ENCODE measurements at regions not wholly inside any gene's neighbourhood (a gene's known extent, or its start where the extent isn't known, plus 50 kb on each side); places are given as distances from the start of the nearest gene placed in this dataset.

DNA sequence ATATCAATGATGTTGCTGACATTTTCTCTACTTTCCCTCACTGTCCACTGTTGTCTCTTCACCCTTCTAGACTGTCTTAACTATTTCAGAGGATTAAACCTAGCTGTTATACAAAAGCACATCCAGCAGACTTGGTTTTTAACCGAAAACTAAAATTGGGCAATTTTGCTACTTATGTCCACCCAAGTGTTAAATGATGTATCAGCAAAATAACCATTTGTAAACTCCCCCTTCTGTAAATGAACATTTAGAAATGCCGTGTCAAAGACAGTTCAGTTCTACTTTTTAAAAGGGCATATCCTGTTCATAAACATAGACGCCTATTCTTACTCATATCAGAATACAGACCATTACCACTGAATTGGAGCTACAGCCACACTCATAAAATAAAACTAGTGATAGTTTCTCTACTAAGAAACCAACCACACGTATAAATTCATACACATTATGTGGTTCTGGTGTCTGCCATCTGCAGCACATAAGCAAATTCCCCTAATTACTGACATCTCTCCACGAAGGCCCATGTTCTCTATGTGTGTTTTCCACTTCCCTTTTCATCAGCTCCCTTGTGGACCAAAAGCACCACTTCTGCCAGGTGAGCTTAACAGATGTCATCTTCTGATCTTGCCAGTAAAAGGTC, 1091.8 kb downstream of the PCDH9 start:
- no peaks in the 10 kb centered on the region for H3K9me2 ChIP-seq (replicated peaks; ENCODE audit: low read depth, low read length)
- H3K36me3 ChIP-seq (ENCODE audit: insufficient read depth, low read length) = no peaks in the 10 kb centered on the region
- H3K27me3 ChIP-seq (ENCODE audit: insufficient read depth, low read length, poor library complexity, severe bottlenecking) = no peaks in the 10 kb centered on the region
- no peak overlapping the region for H2AFZ ChIP-seq (ENCODE audit: low read length)
- no peak overlapping the region for H3K9ac ChIP-seq (ENCODE audit: low read depth, low read length, poor library complexity, severe bottlenecking)
- H3K4me1 ChIP-seq (ENCODE audit: insufficient read depth, low read length, poor library complexity, severe bottlenecking) = no peaks in the 10 kb centered on the region
- no peaks in the 10 kb centered on the region for H3K9me3 ChIP-seq (ENCODE audit: insufficient read depth, low read depth, low read length)
- no peak overlapping the region for H3K4me2 ChIP-seq (ENCODE audit: low read depth, low read length, poor library complexity, severe bottlenecking)
- H3K79me2 ChIP-seq (ENCODE audit: insufficient read depth, low read length) = no peaks in the 10 kb centered on the region
- no peak for TF ChIP-seq EZH2phosphoT487 (IDR thresholded peaks at IDR 0.05; ENCODE audit: borderline replicate concordance)
- TF ChIP-seq, protein P1, sequence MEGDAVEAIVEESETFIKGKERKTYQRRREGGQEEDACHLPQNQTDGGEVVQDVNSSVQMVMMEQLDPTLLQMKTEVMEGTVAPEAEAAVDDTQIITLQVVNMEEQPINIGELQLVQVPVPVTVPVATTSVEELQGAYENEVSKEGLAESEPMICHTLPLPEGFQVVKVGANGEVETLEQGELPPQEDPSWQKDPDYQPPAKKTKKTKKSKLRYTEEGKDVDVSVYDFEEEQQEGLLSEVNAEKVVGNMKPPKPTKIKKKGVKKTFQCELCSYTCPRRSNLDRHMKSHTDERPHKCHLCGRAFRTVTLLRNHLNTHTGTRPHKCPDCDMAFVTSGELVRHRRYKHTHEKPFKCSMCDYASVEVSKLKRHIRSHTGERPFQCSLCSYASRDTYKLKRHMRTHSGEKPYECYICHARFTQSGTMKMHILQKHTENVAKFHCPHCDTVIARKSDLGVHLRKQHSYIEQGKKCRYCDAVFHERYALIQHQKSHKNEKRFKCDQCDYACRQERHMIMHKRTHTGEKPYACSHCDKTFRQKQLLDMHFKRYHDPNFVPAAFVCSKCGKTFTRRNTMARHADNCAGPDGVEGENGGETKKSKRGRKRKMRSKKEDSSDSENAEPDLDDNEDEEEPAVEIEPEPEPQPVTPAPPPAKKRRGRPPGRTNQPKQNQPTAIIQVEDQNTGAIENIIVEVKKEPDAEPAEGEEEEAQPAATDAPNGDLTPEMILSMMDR (conservative IDR thresholded peaks at IDR 0.05; ENCODE audit: low read length) = no peak
- no peak overlapping the region for H3K4me3 ChIP-seq (ENCODE audit: low read length, poor library complexity, severe bottlenecking)
- no peaks in the 10 kb centered on the region for H3F3A ChIP-seq (ENCODE audit: low read depth)
- H4K20me1 ChIP-seq (ENCODE audit: insufficient read depth, low read length, poor library complexity, severe bottlenecking) = no peaks in the 10 kb centered on the region

DNA sequence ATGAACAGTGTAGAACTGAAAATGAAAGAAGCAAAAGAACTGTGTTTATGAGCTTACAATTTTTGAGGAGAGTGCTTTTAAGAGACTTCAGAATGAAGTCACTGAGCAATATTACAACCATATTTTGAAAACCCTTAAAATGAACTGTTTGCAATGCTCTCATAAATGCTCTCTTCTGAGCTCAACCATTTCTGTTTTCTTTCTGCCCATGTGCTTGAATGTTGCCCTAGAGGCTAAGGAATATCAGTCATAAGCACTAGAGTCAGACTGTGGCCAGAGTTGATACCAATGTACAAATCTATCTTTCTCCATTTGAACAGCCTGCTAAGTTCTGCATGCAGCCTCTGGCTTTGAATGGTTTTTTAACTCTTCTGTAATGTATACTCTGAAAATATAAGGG, 1092.8 kb downstream of the PCDH9 start:
- Histone ChIP-seq H3K9ac (ENCODE audit: low read depth, low read length, poor library complexity, severe bottlenecking) (no peak overlapping the region), H3K4me3 (ENCODE audit: low read length, poor library complexity, severe bottlenecking) (no peak overlapping the region), H3K79me2 (ENCODE audit: insufficient read depth, low read length) (no peaks in the 10 kb centered on the region), H4K20me1 (ENCODE audit: insufficient read depth, low read length, poor library complexity, severe bottlenecking) (no peaks in the 10 kb centered on the region), H3K4me1 (ENCODE audit: insufficient read depth, low read length, poor library complexity, severe bottlenecking) (no peaks in the 10 kb centered on the region), H3K9me3 (ENCODE audit: insufficient read depth, low read depth, low read length) (no peaks in the 10 kb centered on the region), H3F3A (ENCODE audit: low read depth) (no peaks in the 10 kb centered on the region), H2AFZ (ENCODE audit: low read length) (no peak overlapping the region), H3K9me2 (replicated peaks; ENCODE audit: low read depth, low read length) (no peaks in the 10 kb centered on the region), H3K36me3 (ENCODE audit: insufficient read depth, low read length) (no peaks in the 10 kb centered on the region), H3K27me3 (ENCODE audit: insufficient read depth, low read length, poor library complexity, severe bottlenecking) (no peaks in the 10 kb centered on the region), H3K4me2 (ENCODE audit: low read depth, low read length, poor library complexity, severe bottlenecking) (no peak overlapping the region)
- TF ChIP-seq EZH2phosphoT487 (IDR thresholded peaks at IDR 0.05; ENCODE audit: borderline replicate concordance) = no peak
- TF ChIP-seq, protein P1 (conservative IDR thresholded peaks at IDR 0.05; ENCODE audit: low read length) = no peak

DNA sequence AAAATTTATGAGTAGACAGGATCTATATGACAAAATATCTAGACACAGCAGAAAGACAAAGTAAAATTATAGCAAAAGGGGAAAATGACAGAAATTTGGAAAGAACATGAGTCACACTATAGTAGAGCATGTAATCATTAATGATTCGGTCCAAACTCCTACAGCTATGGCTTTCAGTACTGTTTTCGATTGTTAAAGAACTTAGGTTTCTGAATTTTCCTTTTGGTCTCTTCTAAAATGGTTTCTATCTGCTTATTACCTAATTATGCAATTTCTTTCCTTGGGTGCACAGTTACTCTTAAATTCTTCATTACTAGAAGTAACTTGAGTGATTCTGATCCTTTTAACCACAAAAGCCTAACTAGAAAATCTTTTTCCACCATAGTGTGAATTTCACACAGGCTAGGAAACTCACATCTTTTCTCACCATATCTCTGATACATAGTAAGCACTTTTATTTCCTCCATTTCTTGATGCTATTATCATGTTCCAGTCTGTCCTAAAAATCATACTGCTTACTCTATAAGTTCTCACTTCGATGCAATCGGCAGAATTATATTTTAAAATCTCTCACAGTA, 1101.4 kb downstream of the PCDH9 start:
- no peak overlapping the region for H3K4me2 ChIP-seq (ENCODE audit: low read depth, low read length, poor library complexity, severe bottlenecking)
- no peaks in the 10 kb centered on the region for H3K27me3 ChIP-seq (ENCODE audit: insufficient read depth, low read length, poor library complexity, severe bottlenecking)
- H4K20me1 ChIP-seq (ENCODE audit: insufficient read depth, low read length, poor library complexity, severe bottlenecking) = no peaks in the 10 kb centered on the region
- no peaks in the 10 kb centered on the region for H3K9me2 ChIP-seq (replicated peaks; ENCODE audit: low read depth, low read length)
- no peaks in the 10 kb centered on the region for H3K4me1 ChIP-seq (ENCODE audit: insufficient read depth, low read length, poor library complexity, severe bottlenecking)
- no peaks in the 10 kb centered on the region for H3F3A ChIP-seq (ENCODE audit: low read depth)
- no peaks in the 10 kb centered on the region for H3K9me3 ChIP-seq (ENCODE audit: insufficient read depth, low read depth, low read length)
- no peak for TF ChIP-seq EZH2phosphoT487 (IDR thresholded peaks at IDR 0.05; ENCODE audit: borderline replicate concordance)
- TF ChIP-seq, protein P1 (conservative IDR thresholded peaks at IDR 0.05; ENCODE audit: low read length) = no peak
- H3K36me3 ChIP-seq (ENCODE audit: insufficient read depth, low read length) = no peaks in the 10 kb centered on the region
- H3K4me3 ChIP-seq (ENCODE audit: low read length, poor library complexity, severe bottlenecking) = no peak overlapping the region
- no peak overlapping the region for H2AFZ ChIP-seq (ENCODE audit: low read length)
- H3K79me2 ChIP-seq (ENCODE audit: insufficient read depth, low read length) = no peaks in the 10 kb centered on the region
- H3K9ac ChIP-seq (ENCODE audit: low read depth, low read length, poor library complexity, severe bottlenecking) = no peak overlapping the region

Data from Loucy (cell line).